ENCODE measurements at regions not wholly inside any gene's neighbourhood (a gene's known extent, or its start where the extent isn't known, plus 50 kb on each side); places are given as distances from the start of the nearest gene placed in this dataset.

DNA sequence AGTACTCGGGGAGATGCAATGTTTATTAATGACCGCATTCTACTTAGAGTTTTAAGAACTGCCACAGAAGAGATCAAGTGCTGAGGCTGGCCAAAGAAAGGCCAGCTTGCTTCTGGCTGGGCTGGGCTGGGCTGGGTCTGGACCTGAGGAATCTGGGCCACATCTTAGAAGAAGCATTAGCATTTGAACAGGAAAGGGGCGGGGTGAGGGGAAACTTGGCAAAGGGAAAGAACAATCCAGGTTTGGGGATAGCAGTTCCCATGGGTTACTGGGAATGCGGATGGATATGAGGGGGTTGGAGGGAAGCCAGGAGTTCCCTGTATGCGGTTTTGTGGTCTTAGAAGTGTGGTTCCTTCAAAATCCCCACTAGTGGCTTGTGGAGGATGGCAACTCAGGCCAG is 83.3 kb downstream of the CLDN34 start:
- TF ChIP-seq, protein P1, sequence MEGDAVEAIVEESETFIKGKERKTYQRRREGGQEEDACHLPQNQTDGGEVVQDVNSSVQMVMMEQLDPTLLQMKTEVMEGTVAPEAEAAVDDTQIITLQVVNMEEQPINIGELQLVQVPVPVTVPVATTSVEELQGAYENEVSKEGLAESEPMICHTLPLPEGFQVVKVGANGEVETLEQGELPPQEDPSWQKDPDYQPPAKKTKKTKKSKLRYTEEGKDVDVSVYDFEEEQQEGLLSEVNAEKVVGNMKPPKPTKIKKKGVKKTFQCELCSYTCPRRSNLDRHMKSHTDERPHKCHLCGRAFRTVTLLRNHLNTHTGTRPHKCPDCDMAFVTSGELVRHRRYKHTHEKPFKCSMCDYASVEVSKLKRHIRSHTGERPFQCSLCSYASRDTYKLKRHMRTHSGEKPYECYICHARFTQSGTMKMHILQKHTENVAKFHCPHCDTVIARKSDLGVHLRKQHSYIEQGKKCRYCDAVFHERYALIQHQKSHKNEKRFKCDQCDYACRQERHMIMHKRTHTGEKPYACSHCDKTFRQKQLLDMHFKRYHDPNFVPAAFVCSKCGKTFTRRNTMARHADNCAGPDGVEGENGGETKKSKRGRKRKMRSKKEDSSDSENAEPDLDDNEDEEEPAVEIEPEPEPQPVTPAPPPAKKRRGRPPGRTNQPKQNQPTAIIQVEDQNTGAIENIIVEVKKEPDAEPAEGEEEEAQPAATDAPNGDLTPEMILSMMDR (IDR thresholded peaks at IDR 0.05): no peak
- TF ChIP-seq EP300 (IDR thresholded peaks at IDR 0.05): no peak

All from esophagus muscularis mucosa (tissue), 3 donors.